ENCODE measurements at regions not wholly inside any gene's neighbourhood (a gene's known extent, or its start where the extent isn't known, plus 50 kb on each side); places are given as distances from the start of the nearest gene placed in this dataset.
"Not testable (repeated sequence)": the region's sequence is repeated elsewhere in the genome, so short reads cannot be mapped to it uniquely, and the experiment has no call there.

- no peak for DNase-seq
Measured at GRCh38 chr2:183829931-183830330, 705.7 kb downstream of the NUP35 start.

- DNase-seq = no peak
Measured at GRCh38 chr2:183837157-183837556, 712.9 kb downstream of the NUP35 start.

GRCh38 chr2:183838295-183838694 is 714.1 kb downstream of the NUP35 start:
- DNase-seq = no peak

GRCh38 chr2:183840061-183840584 is 715.9 kb downstream of the NUP35 start:
- DNase-seq = no peak

- not testable (repeated sequence) for DNase-seq
Measured at GRCh38 chr2:183849826-183850225, 725.6 kb downstream of the NUP35 start.

- DNase-seq = no peak
Measured at GRCh38 chr2:183859129-183859528, 734.9 kb downstream of the NUP35 start.

- no peak for DNase-seq
Measured at GRCh38 chr2:183866666-183867065, 731.7 kb upstream of the ZNF804A start.

GRCh38 chr2:183867206-183867605 is 731.1 kb upstream of the ZNF804A start:
- no peak for DNase-seq

GRCh38 chr2:183868153-183868552 is 730.2 kb upstream of the ZNF804A start:
- no peak for DNase-seq

GRCh38 chr2:183868707-183869106 is 729.6 kb upstream of the ZNF804A start:
- DNase-seq = no peak

- no peak for DNase-seq
Measured at GRCh38 chr2:183872131-183872530, 726.2 kb upstream of the ZNF804A start.

- no peak for DNase-seq
Measured at GRCh38 chr2:183881978-183882377, 716.4 kb upstream of the ZNF804A start.

- DNase-seq = no peak
Measured at GRCh38 chr2:183892315-183892941, 705.9 kb upstream of the ZNF804A start.

GRCh38 chr2:183898641-183899040 is 699.7 kb upstream of the ZNF804A start:
- DNase-seq = no peak

- DNase-seq = no peak
Measured at GRCh38 chr2:183901931-183902330, 696.4 kb upstream of the ZNF804A start.

- DNase-seq = no peak
Measured at GRCh38 chr2:183903026-183903425, 695.3 kb upstream of the ZNF804A start.

GRCh38 chr2:183916041-183916440 is 682.3 kb upstream of the ZNF804A start:
- not testable (repeated sequence) for DNase-seq

GRCh38 chr2:183919167-183919566 is 679.2 kb upstream of the ZNF804A start:
- no peak for DNase-seq

GRCh38 chr2:183919926-183920325 is 678.4 kb upstream of the ZNF804A start:
- DNase-seq = no peak

- DNase-seq = no peak
Measured at GRCh38 chr2:183925281-183925680, 673.0 kb upstream of the ZNF804A start.

GRCh38 chr2:183926433-183926832 is 671.9 kb upstream of the ZNF804A start:
- no peak for DNase-seq

GRCh38 chr2:183927406-183928325 is 670.7 kb upstream of the ZNF804A start:
- no peak for DNase-seq

GRCh38 chr2:183935005-183935404 is 663.3 kb upstream of the ZNF804A start:
- no peak for DNase-seq

- DNase-seq = no peak
Measured at GRCh38 chr2:183937220-183937619, 661.1 kb upstream of the ZNF804A start.
